T-helper 1 cell (primary cell): ENCODE measurements at regions not wholly inside any gene's neighbourhood (a gene's known extent, or its start where the extent isn't known, plus 50 kb on each side); places are given as distances from the start of the nearest gene placed in this dataset.
"Not testable (repeated sequence)": the region's sequence is repeated elsewhere in the genome, so short reads cannot be mapped to it uniquely, and the experiment has no call there.

Experiments
- DNase-seq, 5 donors: peaks; one replicate each; pipeline ENCODE4 v3.0.0-alpha.2; 2012 to 2020

GRCh38 chr2:446963-447530 lies 159.2 kb upstream of the ALKAL2 start:
- no peak for DNase-seq

GRCh38 chr2:446303-446874 lies 158.5 kb upstream of the ALKAL2 start:
- DNase-seq = no peak

- no peak for DNase-seq
These were observed 158.0 kb upstream of the ALKAL2 start for GRCh38 chr2:445896-446295.

GRCh38 chr2:444937-445884 lies 157.3 kb upstream of the ALKAL2 start:
- DNase-seq = peak in 1 of 5 donors; percentile 24

- DNase-seq = no peak
These were observed 155.8 kb upstream of the ALKAL2 start for GRCh38 chr2:443741-444140.

- no peak for DNase-seq
These were observed 155.3 kb upstream of the ALKAL2 start for GRCh38 chr2:443216-443615.

GRCh38 chr2:441258-442022 lies 153.5 kb upstream of the ALKAL2 start:
- peak in 1 of 5 donors; percentile 29 for DNase-seq

- no peak for DNase-seq
These were observed 152.5 kb upstream of the ALKAL2 start for GRCh38 chr2:440403-440740.

GRCh38 chr2:439556-440402 lies 151.9 kb upstream of the ALKAL2 start:
- no peak for DNase-seq

- no peak for DNase-seq
These were observed 151.2 kb upstream of the ALKAL2 start for GRCh38 chr2:439077-439476.

- DNase-seq = peak; percentile 31 to 75 (median 59)
These were observed 150.0 kb upstream of the ALKAL2 start for GRCh38 chr2:437756-438393.

- no peak for DNase-seq
These were observed 149.3 kb upstream of the ALKAL2 start for GRCh38 chr2:437180-437579.

- DNase-seq = no peak
These were observed 148.3 kb upstream of the ALKAL2 start for GRCh38 chr2:436205-436604.

- DNase-seq = no peak
These were observed 146.7 kb upstream of the ALKAL2 start for GRCh38 chr2:434625-435024.

- no peak for DNase-seq
These were observed 145.3 kb upstream of the ALKAL2 start for GRCh38 chr2:433216-433615.

GRCh38 chr2:430291-431040 lies 142.6 kb upstream of the ALKAL2 start:
- DNase-seq = no peak

GRCh38 chr2:429575-430254 lies 141.8 kb upstream of the ALKAL2 start:
- DNase-seq = peak in 1 of 5 donors; percentile 51

GRCh38 chr2:429142-429541 lies 141.3 kb upstream of the ALKAL2 start:
- DNase-seq = no peak

- DNase-seq = no peak
These were observed 140.7 kb upstream of the ALKAL2 start for GRCh38 chr2:428591-428990.

- DNase-seq = not testable (repeated sequence)
These were observed 138.8 kb upstream of the ALKAL2 start for GRCh38 chr2:426696-427095.
